ENCODE measurements at regions not wholly inside any gene's neighbourhood (a gene's known extent, or its start where the extent isn't known, plus 50 kb on each side); places are given as distances from the start of the nearest gene placed in this dataset.

DNA sequence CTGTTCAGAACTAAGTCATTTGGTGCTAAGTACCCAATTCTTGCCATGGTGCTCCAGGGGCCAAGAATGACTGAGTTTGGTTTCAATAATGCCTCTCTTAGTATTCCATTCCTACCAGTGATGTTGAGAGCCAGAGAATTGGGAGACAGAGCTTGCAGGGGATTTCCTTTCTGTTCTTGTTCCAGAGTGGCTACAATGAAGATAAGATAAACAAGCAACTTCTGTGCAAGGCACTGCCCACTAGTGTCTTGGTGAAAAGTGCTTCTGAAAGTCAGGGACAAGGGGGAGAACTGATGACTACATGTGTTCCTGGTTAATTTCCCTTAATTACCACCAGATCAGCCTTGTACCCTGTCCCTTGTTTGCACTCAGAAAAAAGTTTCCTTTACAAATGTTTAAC is 421.6 kb downstream of the BCKDHB start:
- BruUV-seq (replicated peaks), result no TSS peak
- intact Hi-C loops (cut with micrococcal nuclease; ENCODE audit: unreplicated experiment) (no loop called here), in situ Hi-C loops (cut with MboI) (no loop called here)
- H3K4me3 ChIP-seq, result no peak overlapping the region
- FAIRE-seq (no peak), ATAC-seq (no peak), DNase-seq (ENCODE audit: low read depth, low spot score) (no peak)
- RAD21 ChIA-PET (ENCODE audit: unreplicated experiment), result no interaction called here
- CTCF ChIA-PET, result interaction anchor here (1.1 kb wide), 1 partner anchor 14 kb away, joined by 3 read pairs; no protein-coding TSS in a partner anchor
- POLR2A ChIA-PET, result no interaction called here
- H3K27me3 ChIP-seq (replicated peaks in 1 of 2; ENCODE audit: control insufficient read depth in 2 of 2, insufficient read depth in 2 of 2, low read length in 1 of 2), result no peaks in the 10 kb centered on the region
- no peaks in the 10 kb centered on the region for H4K20me1 ChIP-seq (ENCODE audit: control insufficient read depth, insufficient read depth)
- H3K27ac ChIP-seq (ENCODE audit: control insufficient read depth, insufficient read depth), result no peak overlapping the region
- SMC1A ChIA-PET (ENCODE audit: uncharacterized antibody, unreplicated experiment), result no interaction called here
- no peaks in the 10 kb centered on the region for H3K36me3 ChIP-seq (ENCODE audit: control insufficient read depth in 2 of 2, insufficient read depth in 2 of 2, low read length in 1 of 2)
- no peaks in the 10 kb centered on the region for H3K4me1 ChIP-seq (ENCODE audit: control insufficient read depth, insufficient read depth, low read length)
- no peak overlapping the region for H3K9ac ChIP-seq (ENCODE audit: control insufficient read depth, insufficient read depth, low read length)
- H3K9me3 ChIP-seq (replicated peaks; ENCODE audit: control insufficient read depth, insufficient read depth, low read length), result no peaks in the 10 kb centered on the region
- H3K4me2 ChIP-seq (ENCODE audit: control insufficient read depth, insufficient read depth), result no peak overlapping the region
- H2AFZ ChIP-seq (ENCODE audit: control insufficient read depth, low read depth, low read length), result no peak overlapping the region
- no peaks in the 10 kb centered on the region for H3K79me2 ChIP-seq (ENCODE audit: control insufficient read depth, insufficient read depth, low read length)
- TF ChIP-seq, protein P1, sequence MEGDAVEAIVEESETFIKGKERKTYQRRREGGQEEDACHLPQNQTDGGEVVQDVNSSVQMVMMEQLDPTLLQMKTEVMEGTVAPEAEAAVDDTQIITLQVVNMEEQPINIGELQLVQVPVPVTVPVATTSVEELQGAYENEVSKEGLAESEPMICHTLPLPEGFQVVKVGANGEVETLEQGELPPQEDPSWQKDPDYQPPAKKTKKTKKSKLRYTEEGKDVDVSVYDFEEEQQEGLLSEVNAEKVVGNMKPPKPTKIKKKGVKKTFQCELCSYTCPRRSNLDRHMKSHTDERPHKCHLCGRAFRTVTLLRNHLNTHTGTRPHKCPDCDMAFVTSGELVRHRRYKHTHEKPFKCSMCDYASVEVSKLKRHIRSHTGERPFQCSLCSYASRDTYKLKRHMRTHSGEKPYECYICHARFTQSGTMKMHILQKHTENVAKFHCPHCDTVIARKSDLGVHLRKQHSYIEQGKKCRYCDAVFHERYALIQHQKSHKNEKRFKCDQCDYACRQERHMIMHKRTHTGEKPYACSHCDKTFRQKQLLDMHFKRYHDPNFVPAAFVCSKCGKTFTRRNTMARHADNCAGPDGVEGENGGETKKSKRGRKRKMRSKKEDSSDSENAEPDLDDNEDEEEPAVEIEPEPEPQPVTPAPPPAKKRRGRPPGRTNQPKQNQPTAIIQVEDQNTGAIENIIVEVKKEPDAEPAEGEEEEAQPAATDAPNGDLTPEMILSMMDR (IDR thresholded peaks at IDR 0.05 in 2 of 3, conservative IDR thresholded peaks at IDR 0.05 in 1 of 3; ENCODE audit: control insufficient read depth in 2 of 3, extremely low read depth in 1 of 3, insufficient read depth in 1 of 3, low read depth in 3 of 3, low read length in 3 of 3), result no peak
- TF ChIP-seq SP1 (IDR thresholded peaks at IDR 0.05; ENCODE audit: low read depth, low read length) (no peak), ATF7 (IDR thresholded peaks at IDR 0.05; ENCODE audit: low read depth) (no peak), FOXK2 (IDR thresholded peaks at IDR 0.05) (no peak), POLR2A (IDR thresholded peaks at IDR 0.05; ENCODE audit: low read depth, low read length) (no peak), HDAC6 (IDR thresholded peaks at IDR 0.05; ENCODE audit: unreplicated experiment) (no peak)
- TF ChIP-seq, protein P2, sequence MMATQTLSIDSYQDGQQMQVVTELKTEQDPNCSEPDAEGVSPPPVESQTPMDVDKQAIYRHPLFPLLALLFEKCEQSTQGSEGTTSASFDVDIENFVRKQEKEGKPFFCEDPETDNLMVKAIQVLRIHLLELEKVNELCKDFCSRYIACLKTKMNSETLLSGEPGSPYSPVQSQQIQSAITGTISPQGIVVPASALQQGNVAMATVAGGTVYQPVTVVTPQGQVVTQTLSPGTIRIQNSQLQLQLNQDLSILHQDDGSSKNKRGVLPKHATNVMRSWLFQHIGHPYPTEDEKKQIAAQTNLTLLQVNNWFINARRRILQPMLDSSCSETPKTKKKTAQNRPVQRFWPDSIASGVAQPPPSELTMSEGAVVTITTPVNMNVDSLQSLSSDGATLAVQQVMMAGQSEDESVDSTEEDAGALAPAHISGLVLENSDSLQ (IDR thresholded peaks at IDR 0.05), result no peak
- TF ChIP-seq, protein P3, sequence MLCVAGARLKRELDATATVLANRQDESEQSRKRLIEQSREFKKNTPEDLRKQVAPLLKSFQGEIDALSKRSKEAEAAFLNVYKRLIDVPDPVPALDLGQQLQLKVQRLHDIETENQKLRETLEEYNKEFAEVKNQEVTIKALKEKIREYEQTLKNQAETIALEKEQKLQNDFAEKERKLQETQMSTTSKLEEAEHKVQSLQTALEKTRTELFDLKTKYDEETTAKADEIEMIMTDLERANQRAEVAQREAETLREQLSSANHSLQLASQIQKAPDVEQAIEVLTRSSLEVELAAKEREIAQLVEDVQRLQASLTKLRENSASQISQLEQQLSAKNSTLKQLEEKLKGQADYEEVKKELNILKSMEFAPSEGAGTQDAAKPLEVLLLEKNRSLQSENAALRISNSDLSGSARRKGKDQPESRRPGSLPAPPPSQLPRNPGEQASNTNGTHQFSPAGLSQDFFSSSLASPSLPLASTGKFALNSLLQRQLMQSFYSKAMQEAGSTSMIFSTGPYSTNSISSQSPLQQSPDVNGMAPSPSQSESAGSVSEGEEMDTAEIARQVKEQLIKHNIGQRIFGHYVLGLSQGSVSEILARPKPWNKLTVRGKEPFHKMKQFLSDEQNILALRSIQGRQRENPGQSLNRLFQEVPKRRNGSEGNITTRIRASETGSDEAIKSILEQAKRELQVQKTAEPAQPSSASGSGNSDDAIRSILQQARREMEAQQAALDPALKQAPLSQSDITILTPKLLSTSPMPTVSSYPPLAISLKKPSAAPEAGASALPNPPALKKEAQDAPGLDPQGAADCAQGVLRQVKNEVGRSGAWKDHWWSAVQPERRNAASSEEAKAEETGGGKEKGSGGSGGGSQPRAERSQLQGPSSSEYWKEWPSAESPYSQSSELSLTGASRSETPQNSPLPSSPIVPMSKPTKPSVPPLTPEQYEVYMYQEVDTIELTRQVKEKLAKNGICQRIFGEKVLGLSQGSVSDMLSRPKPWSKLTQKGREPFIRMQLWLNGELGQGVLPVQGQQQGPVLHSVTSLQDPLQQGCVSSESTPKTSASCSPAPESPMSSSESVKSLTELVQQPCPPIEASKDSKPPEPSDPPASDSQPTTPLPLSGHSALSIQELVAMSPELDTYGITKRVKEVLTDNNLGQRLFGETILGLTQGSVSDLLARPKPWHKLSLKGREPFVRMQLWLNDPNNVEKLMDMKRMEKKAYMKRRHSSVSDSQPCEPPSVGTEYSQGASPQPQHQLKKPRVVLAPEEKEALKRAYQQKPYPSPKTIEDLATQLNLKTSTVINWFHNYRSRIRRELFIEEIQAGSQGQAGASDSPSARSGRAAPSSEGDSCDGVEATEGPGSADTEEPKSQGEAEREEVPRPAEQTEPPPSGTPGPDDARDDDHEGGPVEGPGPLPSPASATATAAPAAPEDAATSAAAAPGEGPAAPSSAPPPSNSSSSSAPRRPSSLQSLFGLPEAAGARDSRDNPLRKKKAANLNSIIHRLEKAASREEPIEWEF (IDR thresholded peaks at IDR 0.05; ENCODE audit: insufficient replicate concordance, low read depth, low read length), result no peak
